ENCODE measurements at regions not wholly inside any gene's neighbourhood (a gene's known extent, or its start where the extent isn't known, plus 50 kb on each side); places are given as distances from the start of the nearest gene placed in this dataset.
"Not testable (repeated sequence)": the region's sequence is repeated elsewhere in the genome, so short reads cannot be mapped to it uniquely, and the experiment has no call there.

DNA sequence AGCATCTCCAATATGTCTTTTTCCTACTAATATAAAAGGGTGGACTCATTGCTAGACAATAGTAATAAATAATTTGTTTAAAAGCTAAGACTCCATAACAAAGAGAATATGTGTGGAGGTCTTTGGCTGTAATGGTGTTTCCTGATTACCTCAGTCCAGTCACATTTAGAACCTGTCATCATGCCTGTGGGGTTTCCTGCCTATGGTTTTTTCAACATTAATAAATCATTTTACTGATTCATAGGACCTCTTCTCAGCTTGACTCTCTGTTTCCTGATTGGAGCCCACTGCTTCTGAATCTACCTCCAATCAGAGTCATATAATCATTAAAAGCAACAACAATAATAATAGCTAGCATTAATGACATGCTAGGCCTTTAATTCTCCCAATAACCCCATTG is 52.4 kb upstream of the GNAI1 start:
- no peak for DNase-seq

GRCh38 chr7:80078886-80079285 is 55.7 kb upstream of the GNAI1 start:
- no peak for DNase-seq

GRCh38 chr7:80078159-80078731 is 56.4 kb upstream of the GNAI1 start:
- DNase-seq, result no peak

DNA sequence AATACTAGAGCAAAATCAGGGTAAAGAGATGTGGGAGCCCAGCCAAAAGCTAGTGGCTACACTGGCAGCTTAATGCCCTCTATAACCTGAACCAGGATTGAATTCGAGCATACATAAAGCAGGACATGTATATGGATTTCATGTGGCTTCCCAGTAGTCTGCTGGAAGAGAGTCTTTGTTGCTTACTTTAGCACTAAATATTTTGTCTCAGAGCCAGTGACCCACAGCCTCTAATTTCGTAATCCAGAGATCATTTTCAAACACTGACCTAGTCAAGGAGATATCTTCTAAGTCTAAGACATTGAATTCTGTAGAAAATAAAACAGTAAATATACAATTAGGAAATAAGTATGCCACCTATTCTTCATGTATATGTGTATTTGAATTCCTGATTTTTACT is 64.2 kb upstream of the GNAI1 start:
- no peak for DNase-seq

DNA sequence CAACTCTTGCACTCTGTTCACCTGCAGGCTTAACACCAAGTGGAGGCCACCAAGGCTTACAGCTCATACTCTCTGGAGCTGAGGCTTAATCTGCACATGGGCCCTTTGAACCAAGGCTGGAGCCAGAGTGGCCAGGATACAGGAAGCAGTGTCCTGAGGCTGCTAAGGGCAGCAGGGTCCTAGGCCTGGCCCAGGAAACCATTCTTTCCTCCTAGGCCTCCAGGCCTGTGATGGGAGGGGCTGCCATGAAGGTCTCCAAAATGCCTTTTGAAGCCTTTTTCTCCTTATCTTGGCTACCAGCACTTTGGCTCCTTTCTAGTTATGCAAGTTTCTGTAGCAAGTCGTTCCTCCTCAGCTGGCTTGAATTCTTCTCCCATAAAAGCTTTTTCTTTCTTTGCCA is 68.0 kb upstream of the GNAI1 start:
- DNase-seq, result no peak

DNA sequence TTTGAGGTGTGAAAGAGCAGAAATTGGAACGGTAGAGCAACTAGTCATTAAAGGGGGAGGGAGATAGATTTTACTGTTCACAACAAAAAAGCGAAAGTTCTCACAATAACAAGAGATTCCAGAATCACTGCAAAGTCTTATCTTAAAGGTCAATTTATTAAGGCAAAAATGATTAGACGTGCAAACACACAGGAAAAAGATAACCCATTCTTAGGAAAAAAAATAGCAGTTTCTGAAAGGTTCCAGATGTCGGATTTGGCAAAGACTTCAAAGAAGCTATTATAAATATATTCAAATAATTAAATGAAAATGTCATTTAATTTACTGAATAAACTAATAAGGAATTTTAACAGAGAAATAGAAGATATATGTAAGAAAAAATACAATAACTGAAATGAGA is 70.8 kb upstream of the GNAI1 start:
- DNase-seq, result no peak

- DNase-seq, result peak; percentile 85
Measured at GRCh38 chr7:80060218-80060806, 74.3 kb upstream of the GNAI1 start.

DNA sequence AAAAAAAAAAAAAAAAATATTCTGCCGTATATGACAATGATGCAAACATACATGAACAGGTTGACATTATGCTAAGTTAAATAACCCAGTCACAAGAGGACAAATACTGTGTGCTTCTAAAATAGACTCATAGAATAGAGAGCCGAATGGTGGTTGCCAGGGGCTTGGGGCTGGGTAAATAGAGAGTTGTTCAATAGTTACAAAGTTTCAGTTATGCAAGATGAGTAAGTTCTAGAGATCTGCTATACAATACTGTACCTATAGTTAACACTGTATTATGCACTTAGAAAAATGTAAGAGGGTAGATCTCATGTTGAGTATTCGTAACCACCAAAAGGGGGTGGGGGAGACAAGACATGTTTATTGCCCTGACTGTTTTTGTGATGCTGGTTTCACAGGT is 77.1 kb upstream of the GNAI1 start:
- no peak for DNase-seq

DNA sequence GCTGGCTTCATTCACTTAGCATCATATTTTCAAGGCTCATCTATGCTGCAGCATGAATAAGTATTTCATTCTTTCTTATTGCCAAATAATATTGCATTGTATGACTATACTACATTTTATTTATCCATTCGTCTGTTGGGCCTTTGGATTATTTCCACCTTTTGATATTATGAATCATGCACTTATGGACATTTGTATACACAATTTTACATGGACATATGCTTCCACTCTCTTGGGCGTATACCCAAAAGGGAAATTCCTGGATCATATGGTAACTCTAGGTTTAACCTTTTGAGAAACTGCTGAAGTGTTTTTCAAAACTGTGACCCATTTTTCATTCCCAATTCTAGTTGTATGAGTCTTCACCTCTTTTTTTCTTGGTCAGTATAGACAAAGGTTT is 80.3 kb upstream of the GNAI1 start:
- no peak for DNase-seq

DNA sequence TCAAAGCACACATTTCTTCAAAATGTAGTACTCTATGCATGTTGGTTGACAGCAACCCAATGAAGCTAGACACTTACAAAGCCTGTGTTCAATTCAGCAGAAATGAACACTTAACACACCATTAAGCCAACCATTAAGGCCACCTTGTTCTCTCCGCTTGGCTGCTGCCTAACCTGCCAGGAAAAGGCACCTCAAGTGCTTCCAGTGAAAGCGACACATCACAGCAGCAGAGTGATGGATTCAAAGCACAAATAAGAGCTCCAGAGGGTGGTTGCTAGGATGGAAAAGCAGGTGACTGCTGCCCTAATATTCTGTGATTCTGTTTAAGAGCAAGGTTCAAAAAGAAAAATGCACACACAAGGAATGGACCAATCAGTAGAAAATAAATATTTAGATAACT is 81.5 kb upstream of the GNAI1 start:
- DNase-seq, result peak; percentile 71

DNA sequence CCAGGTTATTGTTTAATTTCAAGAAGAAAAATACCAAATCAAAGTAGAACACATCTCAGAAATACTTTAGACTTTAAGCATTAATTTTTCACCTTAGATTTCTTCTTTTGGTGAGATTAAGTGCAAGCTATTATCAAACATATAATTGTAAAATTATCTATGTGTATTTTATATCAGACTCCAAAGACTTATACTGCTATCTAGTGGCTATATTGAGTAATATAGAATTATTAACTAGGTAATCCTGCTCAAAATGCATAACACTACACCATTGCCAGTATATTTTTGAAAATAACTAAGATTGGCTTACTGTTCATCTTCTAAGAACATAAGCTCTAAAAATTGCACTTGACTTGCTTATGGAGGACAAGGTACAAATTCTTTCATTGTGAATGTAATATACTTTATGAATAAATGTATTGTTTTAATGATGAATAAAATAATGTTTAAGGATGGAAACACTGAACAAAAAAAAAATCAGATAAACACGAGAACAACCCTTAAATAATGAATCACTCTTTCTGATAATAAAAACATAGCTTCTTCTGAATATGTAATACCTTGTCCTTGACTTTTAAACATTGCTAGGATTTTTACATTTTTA is 86.7 kb upstream of the GNAI1 start:
- peak; percentile 23 for DNase-seq

DNA sequence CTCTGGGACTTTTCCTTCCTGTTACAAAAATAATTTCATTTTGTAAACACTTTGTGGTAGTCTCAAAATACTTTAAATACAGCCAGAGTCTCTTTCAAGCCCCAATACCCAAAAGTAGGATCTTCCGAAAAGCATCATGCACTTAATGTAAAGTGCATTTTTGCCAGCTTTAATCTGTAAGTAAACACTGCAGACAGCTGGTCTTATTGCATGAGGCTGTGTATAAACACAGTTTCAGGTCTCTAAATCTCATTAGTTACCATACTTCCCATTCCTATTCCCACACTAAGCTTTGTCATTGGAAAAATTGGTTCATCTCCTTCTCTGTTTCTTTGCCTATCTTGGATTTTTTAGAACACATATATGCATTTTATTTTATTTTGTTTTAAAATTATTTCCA is 87.6 kb upstream of the GNAI1 start:
- DNase-seq, result no peak

- no peak for DNase-seq
Measured at GRCh38 chr7:80044796-80045195, 89.8 kb upstream of the GNAI1 start.

DNA sequence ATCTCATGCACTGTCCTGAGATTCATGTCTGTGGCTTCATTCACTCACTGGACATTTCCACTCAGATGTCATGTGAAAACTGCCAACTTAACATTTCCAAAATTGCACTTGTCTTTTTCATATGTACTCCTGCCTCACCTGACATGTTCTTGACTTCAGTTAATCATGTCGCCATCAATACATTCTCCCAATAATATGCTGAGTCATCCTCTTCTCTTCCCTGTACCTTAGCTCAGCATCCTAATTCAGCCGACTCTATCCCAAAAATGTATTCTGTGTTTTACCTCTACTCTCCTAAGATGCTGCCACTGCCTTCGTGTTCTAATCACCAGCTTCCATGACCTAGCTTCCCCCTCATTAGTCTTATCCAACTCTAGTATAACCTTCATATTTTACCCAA is 93.9 kb upstream of the GNAI1 start:
- no peak for DNase-seq

GRCh38 chr7:80040335-80040734 is 94.3 kb upstream of the GNAI1 start:
- DNase-seq, result no peak

GRCh38 chr7:80039251-80039884 is 95.3 kb upstream of the GNAI1 start:
- DNase-seq, result no peak

DNA sequence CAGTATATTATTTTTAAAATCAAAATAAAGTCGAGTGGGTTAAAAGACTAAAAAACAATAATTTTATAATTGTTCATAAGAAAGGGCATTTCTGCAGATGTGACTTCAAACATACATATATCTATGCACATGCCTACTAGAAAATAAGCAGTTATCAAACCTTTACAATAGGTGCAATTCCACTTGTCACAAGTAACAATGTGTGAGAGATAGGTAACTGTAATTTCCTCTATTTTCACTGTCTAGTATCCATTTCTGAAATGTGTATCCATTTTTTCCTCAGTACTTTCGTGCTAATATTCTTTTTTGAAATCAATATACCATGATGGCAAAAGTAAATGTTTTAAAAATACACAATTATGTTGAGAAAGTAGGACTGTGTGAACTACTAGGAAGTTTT is 96.9 kb upstream of the GNAI1 start:
- no peak for DNase-seq

DNA sequence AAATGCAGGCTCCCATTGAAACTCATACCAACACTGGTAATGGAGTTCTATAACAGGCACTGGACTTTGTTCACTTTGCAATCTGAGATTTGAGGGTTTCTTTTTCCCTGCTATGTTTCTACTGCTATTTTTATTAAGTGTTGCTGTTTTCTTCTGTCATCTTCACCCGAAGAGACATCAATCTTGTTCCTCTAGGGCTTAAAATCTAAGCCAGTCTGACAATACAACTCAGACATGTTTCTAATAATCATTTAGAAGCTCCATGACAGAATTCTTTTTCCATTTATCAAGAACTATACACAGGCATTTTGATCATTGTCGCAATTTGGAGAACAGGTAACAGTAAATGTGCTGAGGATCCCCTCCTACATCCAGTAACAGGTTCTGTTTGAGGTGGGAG is 98.5 kb upstream of the GNAI1 start:
- no peak for DNase-seq

DNA sequence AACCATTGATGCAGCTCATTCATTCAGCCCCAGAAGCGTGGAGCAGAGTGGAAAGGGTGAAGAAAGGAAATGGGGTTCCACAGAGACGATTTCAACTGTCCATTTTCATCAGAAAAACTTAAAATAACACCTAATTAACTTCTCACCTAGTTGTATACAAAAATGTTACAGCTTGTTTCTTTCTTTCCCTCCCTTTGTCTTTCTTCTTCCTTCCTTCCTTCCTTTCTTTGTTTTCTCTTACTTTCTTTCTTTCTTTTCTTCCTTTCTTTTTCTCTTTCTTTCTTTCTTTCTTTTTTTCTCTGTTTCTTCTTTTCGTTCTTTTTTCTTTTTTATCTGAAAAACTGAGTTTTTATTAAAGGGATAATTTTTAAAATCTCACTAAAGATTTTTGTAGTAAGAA is 105.9 kb upstream of the GNAI1 start:
- DNase-seq, result no peak

GRCh38 chr7:80027611-80028173 is 106.9 kb upstream of the GNAI1 start:
- no peak for DNase-seq

GRCh38 chr7:80026766-80027165 is 107.9 kb upstream of the GNAI1 start:
- DNase-seq, result no peak

- not testable (repeated sequence) for DNase-seq
Measured at GRCh38 chr7:80020277-80020676, 114.4 kb upstream of the GNAI1 start.

GRCh38 chr7:80019809-80020207 is 114.8 kb upstream of the GNAI1 start:
- DNase-seq, result not testable (repeated sequence)
